Osteoblast (primary cell): ENCODE measurements at regions not wholly inside any gene's neighbourhood (a gene's known extent, or its start where the extent isn't known, plus 50 kb on each side); places are given as distances from the start of the nearest gene placed in this dataset.
A peak's percentile ranks its signal among the peaks of the same experiment; 100 is the strongest.

ENCODE experiments used
- DNase-seq: peaks from one replicate; pipeline ENCODE4 v3.0.0; 2011; ENCODE audit warnings: low spot score, mixed read lengths; ENCODE audit not compliant: insufficient read length; ENCODE audit errors: missing footprints
- H2AFZ ChIP-seq: 2 replicates; pipeline ENCODE4 v1.6.0; 2011; ENCODE audit warnings: mild to moderate bottlenecking, low read length
- H3K27ac ChIP-seq: 2 replicates; pipeline ENCODE4 v1.5.1; 2011; ENCODE audit warnings: mild to moderate bottlenecking, low read depth, low read length, moderate library complexity
- H3K27me3 ChIP-seq: 2 replicates; pipeline ENCODE4 v1.6.0; 2012; ENCODE audit warnings: mild to moderate bottlenecking, control low read depth, inconsistent platforms, low read length, moderate library complexity; ENCODE audit not compliant: insufficient read depth
- H3K36me3 ChIP-seq: 2 replicates; pipeline ENCODE4 v1.5.1; 2011; ENCODE audit warnings: mild to moderate bottlenecking, low read length, control low read depth, moderate library complexity; ENCODE audit not compliant: insufficient read depth
- H3K4me1 ChIP-seq: 2 replicates; pipeline ENCODE4 v1.5.1; 2011; ENCODE audit warnings: mild to moderate bottlenecking, low read length, control low read depth, moderate library complexity; ENCODE audit not compliant: insufficient read depth
- H3K4me2 ChIP-seq: 2 replicates; pipeline ENCODE4 v1.6.0; 2011; ENCODE audit warnings: mild to moderate bottlenecking, low read length; ENCODE audit not compliant: insufficient read depth
- H3K4me3 ChIP-seq: fragments of 200-600 bp; sonication (generic); 3 replicates; pipeline ENCODE4 v1.5.1; 2012; ENCODE audit warnings: mild to moderate bottlenecking, low read length, inconsistent platforms; ENCODE audit not compliant: insufficient read depth
- H3K79me2 ChIP-seq: 2 replicates; pipeline ENCODE4 v1.6.0; 2012; ENCODE audit warnings: mild to moderate bottlenecking, low read length, control low read depth, inconsistent platforms; ENCODE audit not compliant: insufficient read depth
- H3K9me3 ChIP-seq: 2 replicates; pipeline ENCODE4 v1.5.1; 2011; ENCODE audit warnings: low read depth, low read length, control low read depth
- H4K20me1 ChIP-seq: 2 replicates; pipeline ENCODE4 v1.6.0; 2012; ENCODE audit warnings: mild to moderate bottlenecking, low read length, control low read depth; ENCODE audit not compliant: insufficient read depth
- TF ChIP-seq, protein P1 (sequence below): IDR thresholded peaks from 2 replicates; pipeline ENCODE4 v1.5.1; 2011; ENCODE audit warnings: mild to moderate bottlenecking, low read depth, low read length, moderate library complexity; ENCODE audit errors: extremely low read depth

DNA sequence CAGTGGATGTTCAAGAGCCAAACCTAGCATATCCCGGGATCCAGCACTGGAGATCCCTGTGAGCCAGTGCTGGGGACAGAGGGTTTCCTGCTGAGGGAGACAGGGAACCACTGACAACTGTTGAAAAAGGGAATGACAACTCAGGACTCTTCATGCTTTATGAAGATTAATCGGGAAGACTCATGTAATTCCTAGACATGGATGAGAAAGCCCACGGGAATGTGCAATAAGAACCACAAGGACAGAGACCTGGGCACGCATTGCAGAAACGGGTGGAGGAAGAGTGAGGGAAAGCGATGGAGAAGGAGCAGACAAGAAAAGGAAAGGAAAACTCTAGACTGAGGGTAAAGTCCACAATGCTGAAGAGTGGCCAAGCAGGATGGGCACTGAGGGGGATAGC, 296.0 kb downstream of the PCNX1 start:
- Histone ChIP-seq H2AFZ (no peak overlapping the region), H3K36me3 (no peaks in the 10 kb centered on the region), H4K20me1 (no peaks in the 10 kb centered on the region), H3K4me3 (no peak overlapping the region), H3K79me2 (no peaks in the 10 kb centered on the region), H3K27ac (no peak overlapping the region), H3K9me3 (no peaks in the 10 kb centered on the region), H3K4me2 (peak overlapping the region; percentile 13), H3K4me1 (peaks cover 27% of the 10 kb centered on the region), H3K27me3 (no peaks in the 10 kb centered on the region)
- DNase-seq: no peak
- TF ChIP-seq, protein P1, sequence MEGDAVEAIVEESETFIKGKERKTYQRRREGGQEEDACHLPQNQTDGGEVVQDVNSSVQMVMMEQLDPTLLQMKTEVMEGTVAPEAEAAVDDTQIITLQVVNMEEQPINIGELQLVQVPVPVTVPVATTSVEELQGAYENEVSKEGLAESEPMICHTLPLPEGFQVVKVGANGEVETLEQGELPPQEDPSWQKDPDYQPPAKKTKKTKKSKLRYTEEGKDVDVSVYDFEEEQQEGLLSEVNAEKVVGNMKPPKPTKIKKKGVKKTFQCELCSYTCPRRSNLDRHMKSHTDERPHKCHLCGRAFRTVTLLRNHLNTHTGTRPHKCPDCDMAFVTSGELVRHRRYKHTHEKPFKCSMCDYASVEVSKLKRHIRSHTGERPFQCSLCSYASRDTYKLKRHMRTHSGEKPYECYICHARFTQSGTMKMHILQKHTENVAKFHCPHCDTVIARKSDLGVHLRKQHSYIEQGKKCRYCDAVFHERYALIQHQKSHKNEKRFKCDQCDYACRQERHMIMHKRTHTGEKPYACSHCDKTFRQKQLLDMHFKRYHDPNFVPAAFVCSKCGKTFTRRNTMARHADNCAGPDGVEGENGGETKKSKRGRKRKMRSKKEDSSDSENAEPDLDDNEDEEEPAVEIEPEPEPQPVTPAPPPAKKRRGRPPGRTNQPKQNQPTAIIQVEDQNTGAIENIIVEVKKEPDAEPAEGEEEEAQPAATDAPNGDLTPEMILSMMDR: no peak

- TF ChIP-seq, protein P1: no peak
- Histone ChIP-seq H3K79me2 (no peaks in the 10 kb centered on the region), H3K36me3 (no peaks in the 10 kb centered on the region), H3K4me3 (no peak overlapping the region), H2AFZ (no peak overlapping the region), H4K20me1 (no peaks in the 10 kb centered on the region), H3K9me3 (no peaks in the 10 kb centered on the region), H3K27me3 (no peaks in the 10 kb centered on the region), H3K4me2 (no peak overlapping the region), H3K27ac (no peak overlapping the region), H3K4me1 (peaks cover 27% of the 10 kb centered on the region)
- no peak for DNase-seq
Observed at GRCh38 chr14:71204231-71204630, 297.0 kb downstream of the PCNX1 start.

GRCh38 chr14:71204768-71205167, 297.5 kb downstream of the PCNX1 start:
- Histone ChIP-seq H3K4me1 (peaks cover 27% of the 10 kb centered on the region), H4K20me1 (no peaks in the 10 kb centered on the region)
- TF ChIP-seq, protein P1: no peak

GRCh38 chr14:71206123-71206522, 298.9 kb downstream of the PCNX1 start:
- Histone ChIP-seq H3K4me3 (no peak overlapping the region), H2AFZ (no peak overlapping the region), H3K9me3 (no peaks in the 10 kb centered on the region), H3K36me3 (no peaks in the 10 kb centered on the region), H3K79me2 (no peaks in the 10 kb centered on the region), H3K27ac (peak overlapping the region; percentile 75), H3K4me1 (peaks cover 27% of the 10 kb centered on the region), H3K27me3 (no peaks in the 10 kb centered on the region), H4K20me1 (no peaks in the 10 kb centered on the region), H3K4me2 (no peak overlapping the region)
- peak; percentile 72 for DNase-seq
- TF ChIP-seq, protein P1: no peak

More at GRCh38 chr14:71204768-71205167, 297.5 kb downstream of the PCNX1 start:
- Histone ChIP-seq H3K27ac (no peak overlapping the region), H3K27me3 (no peaks in the 10 kb centered on the region), H3K79me2 (no peaks in the 10 kb centered on the region), H3K9me3 (no peaks in the 10 kb centered on the region), H3K4me3 (no peak overlapping the region), H3K36me3 (no peaks in the 10 kb centered on the region), H3K4me2 (no peak overlapping the region), H2AFZ (no peak overlapping the region)
- no peak for DNase-seq
